ENCODE measurements at regions not wholly inside any gene's neighbourhood (a gene's known extent, or its start where the extent isn't known, plus 50 kb on each side); places are given as distances from the start of the nearest gene placed in this dataset.

DNA sequence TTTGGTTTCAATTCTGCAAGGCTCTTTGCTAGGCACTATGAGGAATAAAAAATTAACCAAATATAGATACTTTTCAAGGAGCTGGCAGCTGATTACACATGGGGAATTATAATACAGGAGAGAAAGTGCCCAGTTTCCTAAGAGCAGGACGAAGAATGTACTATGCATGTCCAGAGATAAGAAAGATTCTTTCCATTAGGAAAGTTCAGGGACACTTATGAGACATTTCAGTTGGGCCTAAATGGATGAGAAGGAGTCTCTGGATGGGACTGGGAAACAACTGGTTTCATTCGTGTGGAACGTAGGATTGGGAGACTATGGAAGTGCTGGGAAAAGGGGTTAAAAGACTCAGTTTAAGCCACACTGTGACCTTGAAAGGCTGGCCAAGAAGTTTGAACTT is 63.5 kb upstream of the MROH9 start (continued):
- TF ChIP-seq, protein P1, sequence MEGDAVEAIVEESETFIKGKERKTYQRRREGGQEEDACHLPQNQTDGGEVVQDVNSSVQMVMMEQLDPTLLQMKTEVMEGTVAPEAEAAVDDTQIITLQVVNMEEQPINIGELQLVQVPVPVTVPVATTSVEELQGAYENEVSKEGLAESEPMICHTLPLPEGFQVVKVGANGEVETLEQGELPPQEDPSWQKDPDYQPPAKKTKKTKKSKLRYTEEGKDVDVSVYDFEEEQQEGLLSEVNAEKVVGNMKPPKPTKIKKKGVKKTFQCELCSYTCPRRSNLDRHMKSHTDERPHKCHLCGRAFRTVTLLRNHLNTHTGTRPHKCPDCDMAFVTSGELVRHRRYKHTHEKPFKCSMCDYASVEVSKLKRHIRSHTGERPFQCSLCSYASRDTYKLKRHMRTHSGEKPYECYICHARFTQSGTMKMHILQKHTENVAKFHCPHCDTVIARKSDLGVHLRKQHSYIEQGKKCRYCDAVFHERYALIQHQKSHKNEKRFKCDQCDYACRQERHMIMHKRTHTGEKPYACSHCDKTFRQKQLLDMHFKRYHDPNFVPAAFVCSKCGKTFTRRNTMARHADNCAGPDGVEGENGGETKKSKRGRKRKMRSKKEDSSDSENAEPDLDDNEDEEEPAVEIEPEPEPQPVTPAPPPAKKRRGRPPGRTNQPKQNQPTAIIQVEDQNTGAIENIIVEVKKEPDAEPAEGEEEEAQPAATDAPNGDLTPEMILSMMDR (conservative IDR thresholded peaks at IDR 0.05; ENCODE audit: low read depth in 2 of 2), result no peak
- TF ChIP-seq, protein P2, sequence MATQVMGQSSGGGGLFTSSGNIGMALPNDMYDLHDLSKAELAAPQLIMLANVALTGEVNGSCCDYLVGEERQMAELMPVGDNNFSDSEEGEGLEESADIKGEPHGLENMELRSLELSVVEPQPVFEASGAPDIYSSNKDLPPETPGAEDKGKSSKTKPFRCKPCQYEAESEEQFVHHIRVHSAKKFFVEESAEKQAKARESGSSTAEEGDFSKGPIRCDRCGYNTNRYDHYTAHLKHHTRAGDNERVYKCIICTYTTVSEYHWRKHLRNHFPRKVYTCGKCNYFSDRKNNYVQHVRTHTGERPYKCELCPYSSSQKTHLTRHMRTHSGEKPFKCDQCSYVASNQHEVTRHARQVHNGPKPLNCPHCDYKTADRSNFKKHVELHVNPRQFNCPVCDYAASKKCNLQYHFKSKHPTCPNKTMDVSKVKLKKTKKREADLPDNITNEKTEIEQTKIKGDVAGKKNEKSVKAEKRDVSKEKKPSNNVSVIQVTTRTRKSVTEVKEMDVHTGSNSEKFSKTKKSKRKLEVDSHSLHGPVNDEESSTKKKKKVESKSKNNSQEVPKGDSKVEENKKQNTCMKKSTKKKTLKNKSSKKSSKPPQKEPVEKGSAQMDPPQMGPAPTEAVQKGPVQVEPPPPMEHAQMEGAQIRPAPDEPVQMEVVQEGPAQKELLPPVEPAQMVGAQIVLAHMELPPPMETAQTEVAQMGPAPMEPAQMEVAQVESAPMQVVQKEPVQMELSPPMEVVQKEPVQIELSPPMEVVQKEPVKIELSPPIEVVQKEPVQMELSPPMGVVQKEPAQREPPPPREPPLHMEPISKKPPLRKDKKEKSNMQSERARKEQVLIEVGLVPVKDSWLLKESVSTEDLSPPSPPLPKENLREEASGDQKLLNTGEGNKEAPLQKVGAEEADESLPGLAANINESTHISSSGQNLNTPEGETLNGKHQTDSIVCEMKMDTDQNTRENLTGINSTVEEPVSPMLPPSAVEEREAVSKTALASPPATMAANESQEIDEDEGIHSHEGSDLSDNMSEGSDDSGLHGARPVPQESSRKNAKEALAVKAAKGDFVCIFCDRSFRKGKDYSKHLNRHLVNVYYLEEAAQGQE (IDR thresholded peaks at IDR 0.05; ENCODE audit: unreplicated experiment), result no peak
- TF ChIP-seq CREB1 (CRISPR knock-in tag; IDR thresholded peaks at IDR 0.05; ENCODE audit: low read depth), result no peak
- TF ChIP-seq NANOG (IDR thresholded peaks at IDR 0.05; ENCODE audit: borderline replicate concordance), result no peak
- TF ChIP-seq EZH2 (IDR thresholded peaks at IDR 0.05; ENCODE audit: low read depth, unreplicated experiment), result no peak

DNA sequence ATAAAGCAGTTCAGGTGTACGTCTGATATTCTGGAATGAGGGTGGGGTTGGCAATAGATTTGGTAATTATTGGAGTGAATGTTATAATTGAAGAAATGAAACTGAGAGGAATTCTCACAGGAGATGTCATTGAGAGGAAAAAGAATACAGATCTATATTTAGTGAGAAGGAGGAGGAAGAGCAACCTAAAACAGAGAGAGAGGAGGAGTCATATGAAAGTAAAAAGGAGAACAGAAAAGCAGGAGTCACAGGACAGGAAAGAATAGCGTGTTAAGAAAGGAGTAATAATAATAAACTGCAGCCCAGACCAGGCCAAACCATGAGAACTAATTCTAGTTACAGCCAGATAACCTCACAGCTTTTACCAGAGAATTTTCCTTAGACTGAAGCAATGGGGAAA is 62.7 kb upstream of the MROH9 start:
- DNase-seq (ENCODE audit: low spot score), result no peak
- H3K9me2 ChIP-seq (ENCODE audit: insufficient read depth), result no peaks in the 10 kb centered on the region
- no peaks in the 10 kb centered on the region for H3K4me1 ChIP-seq (ENCODE audit: insufficient read depth)
- no peaks in the 10 kb centered on the region for H4K20me1 ChIP-seq (replicated peaks; ENCODE audit: insufficient read depth)
- no peaks in the 10 kb centered on the region for H3K36me3 Mint-ChIP-seq (ENCODE audit: low read depth)
- no peak for ATAC-seq
- no peaks in the 10 kb centered on the region for H3K27me3 ChIP-seq (ENCODE audit: insufficient read depth)
- no peak overlapping the region for H3K4me3 Mint-ChIP-seq
- peaks cover 3% of the 10 kb centered on the region for H3K27me3 Mint-ChIP-seq (ENCODE audit: insufficient read depth, low read depth, poor library complexity)
- H3F3A ChIP-seq (replicated peaks; ENCODE audit: low read depth), result no peaks in the 10 kb centered on the region
- H3K27ac Mint-ChIP-seq, result no peak overlapping the region
- no peak overlapping the region for H3K27ac ChIP-seq (ENCODE audit: low read depth)
- no peak overlapping the region for H3K4me3 ChIP-seq
- no peaks in the 10 kb centered on the region for H3K36me3 ChIP-seq (ENCODE audit: insufficient read depth)
- no peak overlapping the region for H2AFZ ChIP-seq
- no peaks in the 10 kb centered on the region for H3K4me1 Mint-ChIP-seq
- H3K79me2 ChIP-seq (replicated peaks; ENCODE audit: insufficient read depth), result no peaks in the 10 kb centered on the region
- H3K4me2 ChIP-seq, result no peak overlapping the region
- H3K9me3 Mint-ChIP-seq, result no peaks in the 10 kb centered on the region
- TF ChIP-seq, protein P1 (conservative IDR thresholded peaks at IDR 0.05; ENCODE audit: low read depth in 2 of 2), result no peak
- TF ChIP-seq, protein P3, sequence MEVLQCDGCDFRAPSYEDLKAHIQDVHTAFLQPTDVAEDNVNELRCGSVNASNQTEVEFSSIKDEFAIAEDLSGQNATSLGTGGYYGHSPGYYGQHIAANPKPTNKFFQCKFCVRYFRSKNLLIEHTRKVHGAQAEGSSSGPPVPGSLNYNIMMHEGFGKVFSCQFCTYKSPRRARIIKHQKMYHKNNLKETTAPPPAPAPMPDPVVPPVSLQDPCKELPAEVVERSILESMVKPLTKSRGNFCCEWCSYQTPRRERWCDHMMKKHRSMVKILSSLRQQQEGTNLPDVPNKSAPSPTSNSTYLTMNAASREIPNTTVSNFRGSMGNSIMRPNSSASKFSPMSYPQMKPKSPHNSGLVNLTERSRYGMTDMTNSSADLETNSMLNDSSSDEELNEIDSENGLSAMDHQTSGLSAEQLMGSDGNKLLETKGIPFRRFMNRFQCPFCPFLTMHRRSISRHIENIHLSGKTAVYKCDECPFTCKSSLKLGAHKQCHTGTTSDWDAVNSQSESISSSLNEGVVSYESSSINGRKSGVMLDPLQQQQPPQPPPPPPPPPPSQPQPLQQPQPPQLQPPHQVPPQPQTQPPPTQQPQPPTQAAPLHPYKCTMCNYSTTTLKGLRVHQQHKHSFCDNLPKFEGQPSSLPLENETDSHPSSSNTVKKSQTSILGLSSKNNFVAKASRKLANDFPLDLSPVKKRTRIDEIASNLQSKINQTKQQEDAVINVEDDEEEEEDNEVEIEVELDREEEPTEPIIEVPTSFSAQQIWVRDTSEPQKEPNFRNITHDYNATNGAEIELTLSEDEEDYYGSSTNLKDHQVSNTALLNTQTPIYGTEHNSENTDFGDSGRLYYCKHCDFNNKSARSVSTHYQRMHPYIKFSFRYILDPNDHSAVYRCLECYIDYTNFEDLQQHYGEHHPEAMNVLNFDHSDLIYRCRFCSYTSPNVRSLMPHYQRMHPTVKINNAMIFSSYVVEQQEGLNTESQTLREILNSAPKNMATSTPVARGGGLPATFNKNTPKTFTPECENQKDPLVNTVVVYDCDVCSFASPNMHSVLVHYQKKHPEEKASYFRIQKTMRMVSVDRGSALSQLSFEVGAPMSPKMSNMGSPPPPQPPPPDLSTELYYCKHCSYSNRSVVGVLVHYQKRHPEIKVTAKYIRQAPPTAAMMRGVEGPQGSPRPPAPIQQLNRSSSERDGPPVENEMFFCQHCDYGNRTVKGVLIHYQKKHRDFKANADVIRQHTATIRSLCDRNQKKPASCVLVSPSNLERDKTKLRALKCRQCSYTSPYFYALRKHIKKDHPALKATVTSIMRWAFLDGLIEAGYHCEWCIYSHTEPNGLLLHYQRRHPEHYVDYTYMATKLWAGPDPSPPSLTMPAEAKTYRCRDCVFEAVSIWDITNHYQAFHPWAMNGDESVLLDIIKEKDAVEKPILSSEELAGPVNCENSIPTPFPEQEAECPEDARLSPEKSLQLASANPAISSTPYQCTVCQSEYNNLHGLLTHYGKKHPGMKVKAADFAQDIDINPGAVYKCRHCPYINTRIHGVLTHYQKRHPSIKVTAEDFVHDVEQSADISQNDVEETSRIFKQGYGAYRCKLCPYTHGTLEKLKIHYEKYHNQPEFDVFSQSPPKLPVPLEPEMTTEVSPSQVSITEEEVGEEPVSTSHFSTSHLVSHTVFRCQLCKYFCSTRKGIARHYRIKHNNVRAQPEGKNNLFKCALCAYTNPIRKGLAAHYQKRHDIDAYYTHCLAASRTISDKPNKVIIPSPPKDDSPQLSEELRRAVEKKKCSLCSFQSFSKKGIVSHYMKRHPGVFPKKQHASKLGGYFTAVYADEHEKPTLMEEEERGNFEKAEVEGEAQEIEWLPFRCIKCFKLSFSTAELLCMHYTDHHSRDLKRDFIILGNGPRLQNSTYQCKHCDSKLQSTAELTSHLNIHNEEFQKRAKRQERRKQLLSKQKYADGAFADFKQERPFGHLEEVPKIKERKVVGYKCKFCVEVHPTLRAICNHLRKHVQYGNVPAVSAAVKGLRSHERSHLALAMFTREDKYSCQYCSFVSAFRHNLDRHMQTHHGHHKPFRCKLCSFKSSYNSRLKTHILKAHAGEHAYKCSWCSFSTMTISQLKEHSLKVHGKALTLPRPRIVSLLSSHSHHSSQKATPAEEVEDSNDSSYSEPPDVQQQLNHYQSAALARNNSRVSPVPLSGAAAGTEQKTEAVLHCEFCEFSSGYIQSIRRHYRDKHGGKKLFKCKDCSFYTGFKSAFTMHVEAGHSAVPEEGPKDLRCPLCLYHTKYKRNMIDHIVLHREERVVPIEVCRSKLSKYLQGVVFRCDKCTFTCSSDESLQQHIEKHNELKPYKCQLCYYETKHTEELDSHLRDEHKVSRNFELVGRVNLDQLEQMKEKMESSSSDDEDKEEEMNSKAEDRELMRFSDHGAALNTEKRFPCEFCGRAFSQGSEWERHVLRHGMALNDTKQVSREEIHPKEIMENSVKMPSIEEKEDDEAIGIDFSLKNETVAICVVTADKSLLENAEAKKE (CRISPR knock-in tag; IDR thresholded peaks at IDR 0.05), result no peak
- TF ChIP-seq, protein P2 (IDR thresholded peaks at IDR 0.05; ENCODE audit: unreplicated experiment), result no peak
- no peak for TF ChIP-seq EZH2phosphoT487 (IDR thresholded peaks at IDR 0.05; ENCODE audit: unreplicated experiment)

Data from GM23338 (cell line).